Right atrium auricular region (tissue), 2 donors: ENCODE measurements at regions not wholly inside any gene's neighbourhood (a gene's known extent, or its start where the extent isn't known, plus 50 kb on each side); places are given as distances from the start of the nearest gene placed in this dataset.

Experiments
- DNase-seq: peaks from one replicate; pipeline ENCODE4 v3.0.0-alpha.2; 2019; ENCODE audit warnings: low spot score
- H3K27ac ChIP-seq, 2 donors: fragments of 200-600 bp; sonication (generic); 1 replicate in 1 of 2; 2 replicates in 1 of 2; pipeline ENCODE4 v1.5.1; 2016 to 2019
- H3K27me3 ChIP-seq, 2 donors: fragments of 200-600 bp; sonication (generic); one replicate each; pipeline versions ENCODE4 v1.5.1 to v1.6.0; 2017 to 2019
- H3K36me3 ChIP-seq: fragments of 200-600 bp; sonication (generic); one replicate; pipeline ENCODE4 v1.5.1; 2016
- H3K4me1 ChIP-seq, 2 donors: fragments of 200-600 bp; sonication (generic); one replicate each; pipeline versions ENCODE4 v1.5.1 to v1.6.0; 2017 to 2019
- H3K4me3 ChIP-seq, 2 donors: fragments of 200-600 bp; sonication (generic); 1 replicate in 1 of 2; 2 replicates in 1 of 2; pipeline ENCODE4 v1.5.1; 2017 to 2019; ENCODE audit warnings: mild to moderate bottlenecking in 1 of 2, moderate library complexity in 1 of 2
- H3K9me3 ChIP-seq, 2 donors: fragments of 200-600 bp; sonication (generic); one replicate each; pipeline ENCODE4 v1.5.1; 2019
- TF ChIP-seq, protein P1 (sequence below), 2 donors: fragments of 200-600 bp; sonication (generic); IDR thresholded peaks; one replicate each; pipeline ENCODE4 v1.5.1; 2019; ENCODE audit warnings: antibody characterized with exemption in 2 of 2

DNA sequence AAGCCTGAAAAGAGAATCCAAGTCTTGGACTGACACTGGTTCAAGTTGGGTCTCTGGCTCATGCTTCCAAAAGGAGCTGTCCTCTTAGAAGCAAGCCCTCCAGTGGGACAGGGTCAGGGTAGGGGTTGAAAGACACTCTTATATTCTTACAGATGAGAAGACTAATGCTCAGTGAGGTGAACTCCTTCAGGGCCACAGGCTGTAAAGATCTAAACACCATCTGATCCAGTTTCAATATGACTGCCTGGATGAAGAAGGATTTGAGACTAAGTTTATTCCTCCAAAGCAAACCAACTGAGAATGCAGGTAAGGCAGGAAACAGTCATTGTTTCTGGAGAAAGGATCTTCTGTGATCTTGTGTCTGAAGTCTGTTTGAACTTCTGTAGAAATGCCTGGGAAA, 99.0 kb upstream of the TAB2 start:
- Histone ChIP-seq H3K9me3 (no peaks in the 10 kb centered on the region), H3K27me3 (no peaks in the 10 kb centered on the region), H3K4me3 (no peak overlapping the region), H3K4me1 (peaks cover 0 to under 1% of the 10 kb centered on the region in 2 donors), H3K27ac (no peak overlapping the region), H3K36me3 (no peaks in the 10 kb centered on the region)
- TF ChIP-seq, protein P1, sequence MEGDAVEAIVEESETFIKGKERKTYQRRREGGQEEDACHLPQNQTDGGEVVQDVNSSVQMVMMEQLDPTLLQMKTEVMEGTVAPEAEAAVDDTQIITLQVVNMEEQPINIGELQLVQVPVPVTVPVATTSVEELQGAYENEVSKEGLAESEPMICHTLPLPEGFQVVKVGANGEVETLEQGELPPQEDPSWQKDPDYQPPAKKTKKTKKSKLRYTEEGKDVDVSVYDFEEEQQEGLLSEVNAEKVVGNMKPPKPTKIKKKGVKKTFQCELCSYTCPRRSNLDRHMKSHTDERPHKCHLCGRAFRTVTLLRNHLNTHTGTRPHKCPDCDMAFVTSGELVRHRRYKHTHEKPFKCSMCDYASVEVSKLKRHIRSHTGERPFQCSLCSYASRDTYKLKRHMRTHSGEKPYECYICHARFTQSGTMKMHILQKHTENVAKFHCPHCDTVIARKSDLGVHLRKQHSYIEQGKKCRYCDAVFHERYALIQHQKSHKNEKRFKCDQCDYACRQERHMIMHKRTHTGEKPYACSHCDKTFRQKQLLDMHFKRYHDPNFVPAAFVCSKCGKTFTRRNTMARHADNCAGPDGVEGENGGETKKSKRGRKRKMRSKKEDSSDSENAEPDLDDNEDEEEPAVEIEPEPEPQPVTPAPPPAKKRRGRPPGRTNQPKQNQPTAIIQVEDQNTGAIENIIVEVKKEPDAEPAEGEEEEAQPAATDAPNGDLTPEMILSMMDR (IDR thresholded peaks at IDR 0.05), result no peak
- no peak for DNase-seq

DNA sequence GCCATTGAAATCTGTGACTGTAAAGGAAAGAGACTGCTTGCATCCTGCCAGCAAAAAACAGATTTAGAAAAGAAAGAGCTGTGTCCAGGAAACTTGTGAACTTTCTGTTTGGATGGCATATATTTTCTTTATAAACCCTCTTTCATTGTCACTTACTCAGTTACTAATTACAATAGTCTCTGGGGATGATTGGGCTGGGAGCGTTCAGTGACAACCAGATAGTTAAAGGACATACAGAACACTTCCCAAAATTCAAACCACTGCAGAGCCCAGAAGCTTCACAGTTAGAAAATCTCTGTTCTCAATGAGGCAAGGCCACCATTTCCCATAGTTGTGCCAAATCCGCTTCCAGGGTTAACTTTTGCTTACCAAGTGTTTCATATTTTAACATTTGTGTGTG, 98.6 kb upstream of the TAB2 start:
- Histone ChIP-seq H3K27me3 (no peaks in the 10 kb centered on the region), H3K9me3 (no peaks in the 10 kb centered on the region), H3K27ac (no peak overlapping the region), H3K4me3 (no peak overlapping the region), H3K4me1 (peaks cover 0 to 5% of the 10 kb centered on the region in 2 donors), H3K36me3 (no peaks in the 10 kb centered on the region)
- DNase-seq, result no peak
- TF ChIP-seq, protein P1 (IDR thresholded peaks at IDR 0.05), result no peak

DNA sequence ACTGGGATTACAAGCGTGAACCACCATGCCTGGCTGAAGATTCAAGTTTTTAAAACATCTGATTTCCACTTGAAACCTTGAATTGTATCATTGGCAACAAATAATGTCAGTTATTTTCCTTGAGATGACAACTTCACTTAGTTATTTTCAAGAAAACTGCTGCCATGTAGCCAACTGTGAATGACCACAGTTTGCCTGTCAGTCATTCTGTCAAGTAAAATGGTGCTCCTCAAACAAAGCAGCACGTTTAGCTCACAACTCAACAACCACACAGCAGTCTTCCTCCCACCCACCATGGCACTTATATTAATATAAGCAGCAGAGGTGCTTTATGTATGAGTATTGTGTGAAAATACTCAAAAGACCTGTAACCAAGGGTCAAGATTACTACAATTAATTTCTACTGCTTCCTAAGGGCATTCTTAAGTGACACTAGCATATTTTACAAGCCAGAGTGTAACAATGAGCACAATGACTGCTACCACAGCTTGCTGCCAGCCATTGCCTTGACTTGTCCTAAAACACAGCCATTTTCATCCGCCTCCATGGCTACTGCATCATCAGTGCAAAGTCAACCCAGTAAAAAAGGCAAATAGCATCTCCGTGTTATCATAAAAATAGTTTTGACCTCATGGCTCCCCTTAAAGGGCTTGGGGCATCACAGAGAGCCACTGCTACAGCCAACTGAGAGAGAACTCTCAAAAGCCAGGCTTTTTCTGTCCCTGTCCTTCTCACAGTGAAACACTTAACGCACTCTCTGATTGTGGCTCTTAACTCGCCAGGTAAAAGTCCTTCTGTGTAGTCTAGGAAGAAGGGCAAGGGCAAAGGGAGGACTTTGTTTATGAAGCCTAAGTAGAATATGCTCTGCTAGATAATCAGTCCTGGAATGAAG, 96.4 kb upstream of the TAB2 start:
- peaks cover 0 to 11% of the 10 kb centered on the region in 2 donors for H3K4me1 ChIP-seq
- no peak overlapping the region for H3K27ac ChIP-seq
- H3K27me3 ChIP-seq, result no peaks in the 10 kb centered on the region
- no peak overlapping the region for H3K4me3 ChIP-seq
- TF ChIP-seq, protein P1 (IDR thresholded peaks at IDR 0.05), result no peak
- DNase-seq, result no peak
- no peaks in the 10 kb centered on the region for H3K36me3 ChIP-seq
- H3K9me3 ChIP-seq, result no peaks in the 10 kb centered on the region

DNA sequence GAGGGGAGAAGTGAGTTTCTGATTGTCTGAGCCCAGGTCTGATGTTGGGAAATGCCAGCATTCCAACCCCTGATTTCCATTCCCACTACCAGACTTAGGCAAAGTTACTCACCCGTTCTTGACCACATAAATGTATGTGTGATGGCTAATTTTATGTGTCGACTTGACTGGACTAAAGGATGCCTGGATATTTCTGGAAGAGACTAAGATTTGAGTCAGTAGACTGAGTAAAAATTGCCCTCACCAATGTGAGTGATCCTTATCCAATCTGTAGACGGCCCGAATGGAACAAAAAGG, 95.8 kb upstream of the TAB2 start:
- H3K4me1 ChIP-seq, result peaks cover 0 to 11% of the 10 kb centered on the region in 2 donors
- H3K4me3 ChIP-seq, result no peak overlapping the region
- no peaks in the 10 kb centered on the region for H3K9me3 ChIP-seq
- no peak overlapping the region for H3K27ac ChIP-seq
- H3K27me3 ChIP-seq, result no peaks in the 10 kb centered on the region
- no peaks in the 10 kb centered on the region for H3K36me3 ChIP-seq
- TF ChIP-seq, protein P1 (IDR thresholded peaks at IDR 0.05), result no peak
- DNase-seq, result no peak

DNA sequence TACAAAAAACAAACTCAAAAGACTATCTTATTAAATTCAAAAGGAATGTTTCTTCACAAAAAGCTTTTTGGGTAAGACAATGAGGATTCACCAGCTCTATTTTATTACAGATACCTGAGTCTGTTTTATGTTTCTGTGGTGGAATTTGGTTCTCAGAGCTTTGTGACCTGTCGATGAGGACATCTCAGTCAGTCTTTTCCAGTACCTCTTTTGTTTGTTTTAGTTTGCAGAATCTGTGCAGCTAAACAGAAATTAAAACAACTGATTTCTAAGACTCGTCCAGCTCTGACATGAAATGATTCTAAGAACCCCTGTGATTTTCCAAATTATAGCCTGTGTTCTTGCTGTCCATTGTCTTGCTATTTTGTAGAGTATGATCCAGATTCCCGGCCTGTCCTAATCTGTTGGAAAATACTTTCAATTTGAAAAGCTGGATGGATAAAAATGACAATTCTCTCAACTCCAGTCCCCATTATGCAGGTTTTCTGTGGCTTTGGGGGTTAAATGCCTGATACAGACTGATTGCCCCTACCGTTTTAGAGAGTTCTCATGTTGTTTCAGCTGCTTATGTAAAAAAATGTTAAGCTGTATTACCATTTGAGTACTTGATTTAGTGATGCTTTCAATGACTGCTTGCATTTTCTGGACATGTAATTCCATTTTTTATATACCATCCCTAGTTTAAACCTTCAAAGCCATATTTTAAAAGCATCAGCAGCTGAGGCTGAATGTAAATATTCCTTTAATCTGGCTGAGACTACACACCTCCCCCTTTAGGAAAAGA, 94.2 kb upstream of the TAB2 start:
- Histone ChIP-seq H3K27ac (no peak overlapping the region), H3K27me3 (no peaks in the 10 kb centered on the region), H3K4me1 (peaks cover 0 to 11% of the 10 kb centered on the region in 2 donors), H3K9me3 (no peaks in the 10 kb centered on the region), H3K4me3 (no peak overlapping the region), H3K36me3 (no peaks in the 10 kb centered on the region)
- no peak for DNase-seq
- TF ChIP-seq, protein P1 (IDR thresholded peaks at IDR 0.05), result no peak
